Upper lobe of left lung (tissue), 4 donors: ENCODE measurements at regions not wholly inside any gene's neighbourhood (a gene's known extent, or its start where the extent isn't known, plus 50 kb on each side); places are given as distances from the start of the nearest gene placed in this dataset.

Source experiments
- EP300 ChIP-seq, 4 donors: sonication (generic); formaldehyde crosslinking; IDR thresholded peaks; one replicate each; pipeline ENCODE4 v1.5.1; 2017; ENCODE audit warnings: antibody characterized with exemption in 4 of 4, control low read depth in 2 of 4
- POLR2A ChIP-seq, 4 donors: fragments of 450-650 bp; IDR thresholded peaks; one replicate each; pipeline ENCODE4 v1.5.1; 2016 to 2017; ENCODE audit warnings: antibody characterized with exemption in 4 of 4, mild to moderate bottlenecking in 2 of 4
- POLR2AphosphoS5 ChIP-seq, 2 donors: sonication (generic); formaldehyde crosslinking; IDR thresholded peaks; one replicate each; pipeline ENCODE4 v1.5.1; 2017; ENCODE audit warnings: antibody characterized with exemption in 2 of 2
- TF ChIP-seq, protein P1 (sequence below), 6 experiments: fragments of 450-650 bp in 4 of 6; fragments of 200-600 bp in 2 of 6; sonication (generic) in 2 of 6; IDR thresholded peaks; one replicate each; pipeline ENCODE4 v1.5.1; 2016 to 2019; ENCODE audit warnings: antibody characterized with exemption in 6 of 6

DNA sequence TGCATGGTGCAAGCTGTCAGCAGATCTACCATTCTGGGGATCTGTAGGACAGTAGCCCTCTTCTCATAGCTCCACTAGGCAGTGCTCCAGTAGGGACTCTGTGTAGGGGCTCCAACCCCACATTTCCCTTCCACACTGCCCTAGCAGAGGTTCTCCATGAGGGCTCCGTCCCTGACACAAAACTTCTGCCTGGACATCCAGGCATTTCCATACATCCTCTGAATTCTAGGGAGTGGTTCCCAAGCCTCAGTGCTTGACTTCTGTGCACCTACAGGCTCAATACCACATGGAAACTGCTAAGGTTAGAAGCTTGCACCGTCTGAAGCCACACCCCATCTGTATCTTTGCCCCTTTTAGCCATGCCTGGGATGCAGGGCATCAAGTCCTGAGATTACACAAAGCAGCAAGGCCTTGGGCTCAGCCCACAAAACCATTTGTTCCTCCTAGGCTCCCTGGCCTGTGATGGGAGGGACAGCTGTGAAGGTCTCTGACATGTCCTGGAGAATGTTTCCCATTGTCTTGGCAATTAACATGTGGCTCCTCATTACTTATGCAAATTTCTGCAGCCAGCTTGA lies 117.0 kb upstream of the NFIA start:
- TF ChIP-seq POLR2AphosphoS5 (IDR thresholded peaks at IDR 0.05) (no peak), POLR2A (IDR thresholded peaks at IDR 0.05) (no peak), EP300 (IDR thresholded peaks at IDR 0.05) (no peak)
- TF ChIP-seq, protein P1, sequence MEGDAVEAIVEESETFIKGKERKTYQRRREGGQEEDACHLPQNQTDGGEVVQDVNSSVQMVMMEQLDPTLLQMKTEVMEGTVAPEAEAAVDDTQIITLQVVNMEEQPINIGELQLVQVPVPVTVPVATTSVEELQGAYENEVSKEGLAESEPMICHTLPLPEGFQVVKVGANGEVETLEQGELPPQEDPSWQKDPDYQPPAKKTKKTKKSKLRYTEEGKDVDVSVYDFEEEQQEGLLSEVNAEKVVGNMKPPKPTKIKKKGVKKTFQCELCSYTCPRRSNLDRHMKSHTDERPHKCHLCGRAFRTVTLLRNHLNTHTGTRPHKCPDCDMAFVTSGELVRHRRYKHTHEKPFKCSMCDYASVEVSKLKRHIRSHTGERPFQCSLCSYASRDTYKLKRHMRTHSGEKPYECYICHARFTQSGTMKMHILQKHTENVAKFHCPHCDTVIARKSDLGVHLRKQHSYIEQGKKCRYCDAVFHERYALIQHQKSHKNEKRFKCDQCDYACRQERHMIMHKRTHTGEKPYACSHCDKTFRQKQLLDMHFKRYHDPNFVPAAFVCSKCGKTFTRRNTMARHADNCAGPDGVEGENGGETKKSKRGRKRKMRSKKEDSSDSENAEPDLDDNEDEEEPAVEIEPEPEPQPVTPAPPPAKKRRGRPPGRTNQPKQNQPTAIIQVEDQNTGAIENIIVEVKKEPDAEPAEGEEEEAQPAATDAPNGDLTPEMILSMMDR (IDR thresholded peaks at IDR 0.05) = no peak
